SK-N-SH (cell line): ENCODE measurements at regions not wholly inside any gene's neighbourhood (a gene's known extent, or its start where the extent isn't known, plus 50 kb on each side); places are given as distances from the start of the nearest gene placed in this dataset.

Source experiments
- CTCF ChIA-PET: fragments of 300-600, 350-600 bp; formaldehyde crosslinking; extraction: SDS; loops from one replicate; lab custom pipeline; 2021; lab: Yijun Ruan, JAX
- POLR2A ChIA-PET: fragments of 350-600 bp; sonication (Branson Sonifier 250); formaldehyde crosslinking; extraction: SDS; loops from one replicate; lab custom pipeline; 2020; ENCODE audit warnings: antibody characterized with exemption, inconsistent platforms; lab: Yijun Ruan, JAX
- DNase-seq: peaks from one replicate; pipeline ENCODE4 v3.0.0; 2012
- H2AFZ ChIP-seq: fragments of 200-600 bp; sonication (generic); 2 replicates; pipeline ENCODE4 v1.8.1; 2016; ENCODE audit warnings: antibody characterized with exemption, mild to moderate bottlenecking, low read depth
- H3F3A ChIP-seq: fragments of 200-600 bp; sonication (generic); replicated peaks from 2 replicates; pipeline ENCODE3; 2016; ENCODE audit warnings: antibody characterized with exemption, mild to moderate bottlenecking; ENCODE audit not compliant: insufficient read depth
- H3K27ac ChIP-seq, 2 experiments: fragments of 200-500 bp in 1 of 2; fragments of 200-600 bp in 1 of 2; sonication (Bioruptor generic) in 1 of 2; sonication (generic), shearing (Covaris generic) in 1 of 2; 2 replicates each; pipeline versions ENCODE4 v1.5.1 to v1.6.1; 2014 to 2016; ENCODE audit warnings: low read depth in 2 of 2, inconsistent platforms in 1 of 2, low read length in 1 of 2, mild to moderate bottlenecking in 1 of 2, mixed read lengths in 1 of 2
- H3K27me3 ChIP-seq: fragments of 200-600 bp; sonication (generic), shearing (Covaris generic); 2 replicates; pipeline ENCODE4 v1.6.1; 2016; ENCODE audit warnings: mixed run types; ENCODE audit not compliant: insufficient read depth
- H3K36me3 ChIP-seq, 2 experiments: fragments of 200-500 bp in 1 of 2; fragments of 200-600 bp in 1 of 2; sonication (Bioruptor generic) in 1 of 2; sonication (generic) in 1 of 2; replicated peaks in 1 of 2; 2 replicates each; pipeline versions ENCODE3 to v1.5.1; 2014 to 2016; ENCODE audit warnings: low read length in 1 of 2, mild to moderate bottlenecking in 1 of 2; ENCODE audit not compliant: insufficient read depth in 2 of 2, control insufficient read depth in 1 of 2
- H3K4me1 ChIP-seq, 2 experiments: fragments of 200-500 bp in 1 of 2; fragments of 200-600 bp in 1 of 2; sonication (Bioruptor generic) in 1 of 2; sonication (generic), shearing (Covaris generic) in 1 of 2; 2 replicates each; pipeline versions ENCODE4 v1.5.1 to v1.6.1; 2014 to 2016; ENCODE audit warnings: low read depth in 1 of 2, low read length in 1 of 2, mixed run types in 1 of 2; ENCODE audit not compliant: insufficient read depth in 2 of 2, control insufficient read depth in 1 of 2
- H3K4me2 ChIP-seq: fragments of 200-600 bp; sonication (generic), shearing (Covaris generic); 2 replicates; pipeline ENCODE4 v1.6.1; 2017; ENCODE audit warnings: mixed run types
- H3K4me3 ChIP-seq, 2 experiments: fragments of 200-500 bp in 1 of 2; fragments of 200-600 bp in 1 of 2; sonication (Bioruptor generic) in 1 of 2; sonication (generic), shearing (Covaris generic) in 1 of 2; 2 replicates each; pipeline versions ENCODE4 v1.5.1 to v1.8.1; 2014 to 2016; ENCODE audit warnings: low read depth in 2 of 2, inconsistent platforms in 1 of 2, low read length in 1 of 2, mild to moderate bottlenecking in 1 of 2, mixed read lengths in 1 of 2, moderate library complexity in 1 of 2
- H3K79me2 ChIP-seq: fragments of 200-600 bp; sonication (generic); 2 replicates; pipeline ENCODE4 v1.8.1; 2017; ENCODE audit warnings: mild to moderate bottlenecking; ENCODE audit not compliant: insufficient read depth
- H3K9ac ChIP-seq: fragments of 200-600 bp; sonication (generic); 2 replicates; pipeline ENCODE4 v1.6.1; 2017; ENCODE audit warnings: mixed run types
- H3K9me2 ChIP-seq: fragments of 200-600 bp; sonication (generic); 2 replicates; pipeline ENCODE4 v1.6.1; 2017; ENCODE audit warnings: mixed run types
- H3K9me3 ChIP-seq: fragments of 200-600 bp; sonication (generic); 2 replicates; pipeline ENCODE4 v1.6.1; 2017; ENCODE audit warnings: mixed run types, mild to moderate bottlenecking, moderate library complexity
- H4K20me1 ChIP-seq: fragments of 200-600 bp; sonication (generic); 2 replicates; pipeline ENCODE4 v1.6.1; 2017; ENCODE audit warnings: mild to moderate bottlenecking, mixed run types; ENCODE audit not compliant: insufficient read depth
- CHD2 ChIP-seq: fragments of 150-350 bp; IDR thresholded peaks from 2 replicates; pipeline ENCODE4 v1.6.1; 2018; ENCODE audit warnings: low read length; ENCODE audit not compliant: partially characterized antibody
- ELF1 ChIP-seq: IDR thresholded peaks from 2 replicates; pipeline ENCODE4 v1.4.0; 2012
- EZH2phosphoT487 ChIP-seq: fragments of 200-600 bp; sonication (generic); IDR thresholded peaks from 2 replicates; pipeline ENCODE4 v1.6.1; 2017; ENCODE audit warnings: low read depth, mixed run types, mild to moderate bottlenecking, antibody characterized with exemption, moderate library complexity, borderline replicate concordance
- FOSL2 ChIP-seq: IDR thresholded peaks from 2 replicates; pipeline ENCODE4 v1.4.0; 2012; ENCODE audit warnings: low read depth, mild to moderate bottlenecking, moderate library complexity, borderline replicate concordance
- FOXM1 ChIP-seq: IDR thresholded peaks from 2 replicates; pipeline ENCODE4 v1.4.0; 2012; ENCODE audit warnings: low read depth, mild to moderate bottlenecking
- GABPA ChIP-seq: IDR thresholded peaks from 2 replicates; pipeline ENCODE4 v1.4.0; 2012; ENCODE audit warnings: low read depth, mild to moderate bottlenecking
- JUND ChIP-seq: IDR thresholded peaks from 2 replicates; pipeline ENCODE4 v1.4.0; 2012
- MEF2A ChIP-seq: IDR thresholded peaks from 2 replicates; pipeline ENCODE4 v1.4.0; 2012; ENCODE audit warnings: low read depth, borderline replicate concordance
- MXI1 ChIP-seq: IDR thresholded peaks from 2 replicates; pipeline ENCODE4 v1.6.1; 2012; ENCODE audit warnings: mild to moderate bottlenecking, low read depth, low read length, improper control_type of control experiment
- NFIC ChIP-seq: IDR thresholded peaks from 2 replicates; pipeline ENCODE4 v1.4.0; 2012; ENCODE audit warnings: borderline replicate concordance
- NRF1 ChIP-seq: IDR thresholded peaks from 2 replicates; pipeline ENCODE4 v1.6.1; 2012; ENCODE audit warnings: low read depth, mild to moderate bottlenecking, low read length
- RAD21 ChIP-seq: IDR thresholded peaks from 2 replicates; pipeline ENCODE4 v1.6.1; 2012; ENCODE audit warnings: mild to moderate bottlenecking, low read length
- RXRA ChIP-seq: IDR thresholded peaks from 2 replicates; pipeline ENCODE4 v1.4.0; 2012; ENCODE audit warnings: low read depth, mild to moderate bottlenecking, borderline replicate concordance
- SIN3A ChIP-seq: IDR thresholded peaks from 2 replicates; pipeline ENCODE4 v1.6.1; 2012; ENCODE audit warnings: low read depth, mild to moderate bottlenecking, low read length, moderate library complexity, borderline replicate concordance
- SMC3 ChIP-seq: IDR thresholded peaks from 2 replicates; pipeline ENCODE4 v1.6.1; 2012; ENCODE audit warnings: low read depth, low read length, improper control_type of control experiment
- TEAD4 ChIP-seq: IDR thresholded peaks from 2 replicates; pipeline ENCODE4 v1.4.0; 2012; ENCODE audit warnings: mild to moderate bottlenecking, borderline replicate concordance; ENCODE audit not compliant: insufficient read depth
- WGBS: methylation state at CpG from one replicate; pipeline ENCODE4 v1.1.6; 2017; ENCODE audit warnings: low lambda C conversion rate; 5-methylcytosine and 5-hydroxymethylcytosine counted together
- TF ChIP-seq, protein P1 (sequence below): fragments of 150-350 bp; IDR thresholded peaks from 2 replicates; pipeline ENCODE4 v1.6.1; 2016; ENCODE audit warnings: mild to moderate bottlenecking, low read depth, low read length
- TF ChIP-seq, protein P2 (sequence below): IDR thresholded peaks from 2 replicates; pipeline ENCODE4 v1.4.0; 2012; ENCODE audit warnings: low read depth, borderline replicate concordance
- TF ChIP-seq, protein P3 (sequence below): IDR thresholded peaks from 2 replicates; pipeline ENCODE4 v1.4.0; 2012; ENCODE audit warnings: low read depth

DNA sequence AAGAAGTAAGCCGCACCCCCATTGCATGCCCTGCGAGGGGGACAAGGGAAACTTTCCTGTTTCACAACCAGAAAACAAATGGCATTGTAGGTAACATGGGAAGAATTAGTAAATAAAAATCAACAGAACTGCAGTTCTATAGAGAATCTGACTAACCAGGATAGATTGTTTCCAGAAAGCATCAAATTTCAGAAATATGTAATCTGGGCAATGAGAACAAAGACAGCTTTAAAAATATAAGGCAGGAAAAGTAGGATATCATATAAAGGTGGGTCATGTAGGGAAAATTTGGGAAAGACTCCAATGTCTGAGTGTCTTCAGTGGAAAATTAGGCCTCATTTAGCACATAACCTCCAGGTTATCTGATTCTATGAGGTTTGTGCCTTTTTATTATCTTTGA is 58.3 kb upstream of the RANBP6 start:
- no peaks in the 10 kb centered on the region for H3K9me2 ChIP-seq
- TF ChIP-seq ELF1 (no peak), MEF2A (no peak), SIN3A (no peak), RAD21 (no peak), TEAD4 (no peak), FOSL2 (no peak), GABPA (no peak), RXRA (no peak), CHD2 (no peak), JUND (no peak), EZH2phosphoT487 (no peak), SMC3 (no peak), MXI1 (no peak), NFIC (no peak), NRF1 (no peak), FOXM1 (no peak)
- TF ChIP-seq, protein P1, sequence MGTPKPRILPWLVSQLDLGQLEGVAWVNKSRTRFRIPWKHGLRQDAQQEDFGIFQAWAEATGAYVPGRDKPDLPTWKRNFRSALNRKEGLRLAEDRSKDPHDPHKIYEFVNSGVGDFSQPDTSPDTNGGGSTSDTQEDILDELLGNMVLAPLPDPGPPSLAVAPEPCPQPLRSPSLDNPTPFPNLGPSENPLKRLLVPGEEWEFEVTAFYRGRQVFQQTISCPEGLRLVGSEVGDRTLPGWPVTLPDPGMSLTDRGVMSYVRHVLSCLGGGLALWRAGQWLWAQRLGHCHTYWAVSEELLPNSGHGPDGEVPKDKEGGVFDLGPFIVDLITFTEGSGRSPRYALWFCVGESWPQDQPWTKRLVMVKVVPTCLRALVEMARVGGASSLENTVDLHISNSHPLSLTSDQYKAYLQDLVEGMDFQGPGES: no peak
- TF ChIP-seq, protein P2, sequence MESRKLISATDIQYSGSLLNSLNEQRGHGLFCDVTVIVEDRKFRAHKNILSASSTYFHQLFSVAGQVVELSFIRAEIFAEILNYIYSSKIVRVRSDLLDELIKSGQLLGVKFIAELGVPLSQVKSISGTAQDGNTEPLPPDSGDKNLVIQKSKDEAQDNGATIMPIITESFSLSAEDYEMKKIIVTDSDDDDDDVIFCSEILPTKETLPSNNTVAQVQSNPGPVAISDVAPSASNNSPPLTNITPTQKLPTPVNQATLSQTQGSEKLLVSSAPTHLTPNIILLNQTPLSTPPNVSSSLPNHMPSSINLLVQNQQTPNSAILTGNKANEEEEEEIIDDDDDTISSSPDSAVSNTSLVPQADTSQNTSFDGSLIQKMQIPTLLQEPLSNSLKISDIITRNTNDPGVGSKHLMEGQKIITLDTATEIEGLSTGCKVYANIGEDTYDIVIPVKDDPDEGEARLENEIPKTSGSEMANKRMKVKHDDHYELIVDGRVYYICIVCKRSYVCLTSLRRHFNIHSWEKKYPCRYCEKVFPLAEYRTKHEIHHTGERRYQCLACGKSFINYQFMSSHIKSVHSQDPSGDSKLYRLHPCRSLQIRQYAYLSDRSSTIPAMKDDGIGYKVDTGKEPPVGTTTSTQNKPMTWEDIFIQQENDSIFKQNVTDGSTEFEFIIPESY: no peak
- TF ChIP-seq, protein P3, sequence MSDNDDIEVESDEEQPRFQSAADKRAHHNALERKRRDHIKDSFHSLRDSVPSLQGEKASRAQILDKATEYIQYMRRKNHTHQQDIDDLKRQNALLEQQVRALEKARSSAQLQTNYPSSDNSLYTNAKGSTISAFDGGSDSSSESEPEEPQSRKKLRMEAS: no peak
- DNase-seq: no peak
- H3K27ac ChIP-seq: no peak overlapping the region
- no peaks in the 10 kb centered on the region for H4K20me1 ChIP-seq
- H3K36me3 ChIP-seq: no peaks in the 10 kb centered on the region
- H3K9ac ChIP-seq: no peak overlapping the region
- ChIA-PET CTCF (no interaction called here), POLR2A (no interaction called here)
- H3K27me3 ChIP-seq: no peaks in the 10 kb centered on the region
- H3K4me3 ChIP-seq: no peak overlapping the region
- H3K79me2 ChIP-seq: no peaks in the 10 kb centered on the region
- H3F3A ChIP-seq: no peaks in the 10 kb centered on the region
- no peak overlapping the region for H2AFZ ChIP-seq
- 82% methylated on average over 2 of the region's 2 CpGs for WGBS
- 0 out of 4 replicates have a peak, but pooled peaks cover 0 to 6% of the 10 kb centered on the region in 2 experiments for H3K4me1 ChIP-seq
- no peaks in the 10 kb centered on the region for H3K9me3 ChIP-seq
- no peak overlapping the region for H3K4me2 ChIP-seq
